ENCODE measurements at regions not wholly inside any gene's neighbourhood (a gene's known extent, or its start where the extent isn't known, plus 50 kb on each side); places are given as distances from the start of the nearest gene placed in this dataset.

DNA sequence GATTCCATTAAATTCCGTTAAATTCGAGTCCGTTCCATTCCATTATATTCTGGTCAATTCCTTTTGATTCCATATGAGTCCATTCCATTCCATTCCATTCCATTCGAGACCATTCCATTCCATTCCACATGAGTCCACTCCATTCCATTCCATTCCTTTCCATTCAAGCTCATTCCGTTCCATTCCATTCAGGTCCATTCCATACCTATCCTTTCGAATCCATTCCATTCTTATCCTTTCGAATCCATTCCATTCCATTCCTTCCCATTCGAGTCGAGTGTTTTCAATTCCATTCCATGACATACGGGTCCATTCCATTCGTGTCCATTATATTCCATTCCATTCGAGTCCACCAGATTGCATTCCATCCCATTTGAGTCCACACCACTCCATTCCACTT, 1127.4 kb downstream of the RPIA start:
- H3K79me2 ChIP-seq (ENCODE audit: low read depth), result no peaks in the 10 kb centered on the region
- H3K27me3 ChIP-seq (ENCODE audit: insufficient read depth, low read depth), result no peaks in the 10 kb centered on the region
- no peak overlapping the region for H3K4me3 ChIP-seq
- no peaks in the 10 kb centered on the region for H3K4me1 ChIP-seq (replicated peaks; ENCODE audit: insufficient read depth)
- TF ChIP-seq, protein P1, sequence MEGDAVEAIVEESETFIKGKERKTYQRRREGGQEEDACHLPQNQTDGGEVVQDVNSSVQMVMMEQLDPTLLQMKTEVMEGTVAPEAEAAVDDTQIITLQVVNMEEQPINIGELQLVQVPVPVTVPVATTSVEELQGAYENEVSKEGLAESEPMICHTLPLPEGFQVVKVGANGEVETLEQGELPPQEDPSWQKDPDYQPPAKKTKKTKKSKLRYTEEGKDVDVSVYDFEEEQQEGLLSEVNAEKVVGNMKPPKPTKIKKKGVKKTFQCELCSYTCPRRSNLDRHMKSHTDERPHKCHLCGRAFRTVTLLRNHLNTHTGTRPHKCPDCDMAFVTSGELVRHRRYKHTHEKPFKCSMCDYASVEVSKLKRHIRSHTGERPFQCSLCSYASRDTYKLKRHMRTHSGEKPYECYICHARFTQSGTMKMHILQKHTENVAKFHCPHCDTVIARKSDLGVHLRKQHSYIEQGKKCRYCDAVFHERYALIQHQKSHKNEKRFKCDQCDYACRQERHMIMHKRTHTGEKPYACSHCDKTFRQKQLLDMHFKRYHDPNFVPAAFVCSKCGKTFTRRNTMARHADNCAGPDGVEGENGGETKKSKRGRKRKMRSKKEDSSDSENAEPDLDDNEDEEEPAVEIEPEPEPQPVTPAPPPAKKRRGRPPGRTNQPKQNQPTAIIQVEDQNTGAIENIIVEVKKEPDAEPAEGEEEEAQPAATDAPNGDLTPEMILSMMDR (conservative IDR thresholded peaks at IDR 0.05), result no peak
- TF ChIP-seq EZH2 (IDR thresholded peaks at IDR 0.05; ENCODE audit: low read depth), result no peak
- H3K9me3 ChIP-seq (ENCODE audit: insufficient read depth, low read depth), result peaks cover 71% of the 10 kb centered on the region
- ChIA-PET CTCF (no interaction called here), POLR2A (ENCODE audit: unreplicated experiment) (no interaction called here)
- no peak for DNase-seq
- no peak overlapping the region for H3K4me2 ChIP-seq
- no peaks in the 10 kb centered on the region for H3K9me2 ChIP-seq (ENCODE audit: insufficient read depth)
- no peaks in the 10 kb centered on the region for H3F3A ChIP-seq (ENCODE audit: insufficient read depth, low read depth)
- no peaks in the 10 kb centered on the region for H4K20me1 ChIP-seq (ENCODE audit: insufficient read depth)
- BruUV-seq (replicated peaks), result no TSS peak
- no peak overlapping the region for H3K27ac ChIP-seq
- H2AFZ ChIP-seq, result no peak overlapping the region
- intact Hi-C loops (cut with micrococcal nuclease; ENCODE audit: unreplicated experiment), result no loop called here
- H3K36me3 ChIP-seq (ENCODE audit: low read depth), result no peaks in the 10 kb centered on the region

DNA sequence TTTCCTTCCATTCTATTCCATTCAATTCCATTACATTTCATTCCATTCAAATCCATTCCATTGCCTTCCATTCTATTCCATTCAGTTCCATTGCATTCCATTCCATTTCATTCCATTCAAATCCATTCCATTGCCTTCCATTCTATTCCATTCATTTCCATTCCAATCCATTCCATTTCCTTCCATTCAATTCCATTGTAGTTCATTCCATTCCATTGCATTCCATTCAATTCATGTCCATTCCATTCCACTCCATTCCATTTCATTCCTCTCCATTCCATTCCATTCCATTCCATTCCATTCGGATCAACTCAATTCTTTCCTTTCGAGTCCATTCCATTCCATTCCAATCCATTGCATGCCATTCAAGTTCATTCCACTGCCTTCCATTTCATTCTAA, 1128.3 kb downstream of the RPIA start:
- ChIA-PET CTCF (no interaction called here), POLR2A (ENCODE audit: unreplicated experiment) (no interaction called here)
- BruUV-seq (replicated peaks), result no TSS peak
- no peak overlapping the region for H2AFZ ChIP-seq
- no peaks in the 10 kb centered on the region for H3K27me3 ChIP-seq (ENCODE audit: insufficient read depth, low read depth)
- H3K27ac ChIP-seq, result no peak overlapping the region
- no peaks in the 10 kb centered on the region for H3K79me2 ChIP-seq (ENCODE audit: low read depth)
- H4K20me1 ChIP-seq (ENCODE audit: insufficient read depth), result no peaks in the 10 kb centered on the region
- H3K4me1 ChIP-seq (replicated peaks; ENCODE audit: insufficient read depth), result no peaks in the 10 kb centered on the region
- no peak overlapping the region for H3K4me2 ChIP-seq
- H3K9me2 ChIP-seq (ENCODE audit: insufficient read depth), result no peaks in the 10 kb centered on the region
- DNase-seq, result no peak
- H3K4me3 ChIP-seq, result no peak overlapping the region
- intact Hi-C loops (cut with micrococcal nuclease; ENCODE audit: unreplicated experiment), result no loop called here
- peaks cover 77% of the 10 kb centered on the region for H3K9me3 ChIP-seq (ENCODE audit: insufficient read depth, low read depth)
- no peaks in the 10 kb centered on the region for H3K36me3 ChIP-seq (ENCODE audit: low read depth)
- no peaks in the 10 kb centered on the region for H3F3A ChIP-seq (ENCODE audit: insufficient read depth, low read depth)
- TF ChIP-seq, protein P1 (conservative IDR thresholded peaks at IDR 0.05), result no peak
- no peak for TF ChIP-seq EZH2 (IDR thresholded peaks at IDR 0.05; ENCODE audit: low read depth)

DNA sequence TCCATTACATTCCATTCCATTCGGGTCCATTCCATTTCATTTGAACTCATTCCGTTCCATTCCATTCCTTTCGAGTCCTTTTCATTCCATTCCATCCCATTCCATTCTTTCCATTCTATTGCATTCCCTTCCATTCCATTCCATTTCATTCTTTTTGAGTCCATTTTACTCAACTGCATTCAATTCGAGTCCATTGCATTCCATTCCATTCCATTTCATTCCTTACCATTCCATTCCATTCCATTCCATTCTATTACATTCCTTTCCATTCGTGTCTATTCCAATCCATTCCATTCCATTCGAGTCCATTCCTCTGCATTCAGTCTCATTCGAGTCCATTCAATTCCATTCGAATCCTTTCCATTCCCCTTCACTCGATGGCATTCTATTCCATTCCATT, 1128.8 kb downstream of the RPIA start:
- intact Hi-C loops (cut with micrococcal nuclease; ENCODE audit: unreplicated experiment), result no loop called here
- Histone ChIP-seq H3K79me2 (ENCODE audit: low read depth) (no peaks in the 10 kb centered on the region), H4K20me1 (ENCODE audit: insufficient read depth) (no peaks in the 10 kb centered on the region), H2AFZ (no peak overlapping the region), H3K36me3 (ENCODE audit: low read depth) (no peaks in the 10 kb centered on the region), H3K9me2 (ENCODE audit: insufficient read depth) (no peaks in the 10 kb centered on the region), H3K4me2 (no peak overlapping the region), H3K9me3 (ENCODE audit: insufficient read depth, low read depth) (peaks cover 77% of the 10 kb centered on the region), H3K27me3 (ENCODE audit: insufficient read depth, low read depth) (no peaks in the 10 kb centered on the region), H3F3A (ENCODE audit: insufficient read depth, low read depth) (no peaks in the 10 kb centered on the region), H3K4me3 (no peak overlapping the region), H3K4me1 (replicated peaks; ENCODE audit: insufficient read depth) (no peaks in the 10 kb centered on the region), H3K27ac (no peak overlapping the region)
- TF ChIP-seq, protein P1 (conservative IDR thresholded peaks at IDR 0.05), result no peak
- TF ChIP-seq EZH2 (IDR thresholded peaks at IDR 0.05; ENCODE audit: low read depth), result no peak
- DNase-seq, result no peak
- no TSS peak for BruUV-seq (replicated peaks)
- ChIA-PET CTCF (no interaction called here), POLR2A (ENCODE audit: unreplicated experiment) (no interaction called here)
